Fibroblast of the conjunctiva (primary cell): ENCODE measurements at regions not wholly inside any gene's neighbourhood (a gene's known extent, or its start where the extent isn't known, plus 50 kb on each side); places are given as distances from the start of the nearest gene placed in this dataset.
"Not testable (repeated sequence)": the region's sequence is repeated elsewhere in the genome, so short reads cannot be mapped to it uniquely, and the experiment has no call there.

Source experiments
- DNase-seq: peaks from one replicate; pipeline ENCODE4 v3.0.0-alpha.2; 2010; ENCODE audit warnings: low read depth

DNA sequence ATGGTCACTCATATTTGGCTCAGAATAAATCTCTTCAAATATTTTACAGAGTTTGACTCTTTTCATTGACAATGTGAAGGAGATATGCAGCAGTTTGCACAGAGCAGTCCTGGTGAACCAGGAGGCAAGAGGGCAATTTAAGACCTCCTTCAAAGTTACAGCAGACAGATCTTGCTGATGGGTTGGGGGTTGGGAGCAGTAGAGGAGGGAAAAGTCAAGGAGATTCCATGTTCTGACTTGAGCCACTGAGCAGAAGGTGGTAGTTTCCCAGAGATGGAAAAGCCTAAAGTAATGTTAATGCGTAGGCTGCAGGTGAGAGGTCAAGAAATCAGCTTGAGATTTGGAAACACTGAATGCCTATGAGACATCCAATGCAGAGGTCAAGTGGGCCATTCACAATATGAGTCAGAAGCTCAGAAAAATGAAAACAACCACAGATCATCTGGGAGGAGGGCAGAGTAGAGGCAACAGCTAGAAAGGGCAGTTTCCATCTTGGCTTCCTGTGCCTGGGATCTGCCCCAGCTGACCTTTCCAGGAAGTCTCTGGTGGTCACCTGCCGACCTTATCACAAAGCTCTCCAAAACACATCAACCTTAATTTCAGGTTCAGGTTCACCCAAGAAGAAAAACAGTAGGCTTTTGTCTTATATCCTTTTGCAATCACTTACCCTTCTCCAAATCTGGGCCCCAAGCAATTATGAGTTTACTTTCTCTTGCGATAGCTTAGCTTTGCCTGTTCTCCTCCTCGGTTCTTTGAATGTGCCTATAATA lies 197.5 kb upstream of the ARL4C start:
- DNase-seq: peak; percentile 49

DNA sequence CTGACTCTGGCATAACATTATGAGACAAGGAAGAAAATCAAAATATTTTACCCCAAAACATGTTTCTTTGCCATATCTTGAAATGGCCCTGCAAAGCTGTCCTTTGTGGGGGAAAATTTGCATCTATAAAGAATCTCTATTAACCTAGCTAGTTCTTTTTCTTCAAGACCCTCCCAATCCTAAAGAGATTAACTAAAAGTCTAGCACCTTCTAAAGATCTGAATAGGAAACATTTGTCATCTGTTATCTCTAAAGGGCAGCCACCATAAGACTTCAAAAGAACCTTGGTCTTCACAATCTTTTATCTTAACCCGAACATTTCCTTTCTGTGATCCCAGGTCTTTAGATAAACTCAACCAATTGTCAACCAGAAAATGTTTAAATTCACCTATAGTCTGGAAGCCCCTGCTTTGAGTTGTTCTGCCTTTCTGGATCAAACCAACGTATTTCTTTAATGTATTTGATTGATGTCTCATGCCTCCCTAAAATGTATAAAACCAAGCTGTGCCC lies 196.9 kb upstream of the ARL4C start:
- not testable (repeated sequence) for DNase-seq

DNA sequence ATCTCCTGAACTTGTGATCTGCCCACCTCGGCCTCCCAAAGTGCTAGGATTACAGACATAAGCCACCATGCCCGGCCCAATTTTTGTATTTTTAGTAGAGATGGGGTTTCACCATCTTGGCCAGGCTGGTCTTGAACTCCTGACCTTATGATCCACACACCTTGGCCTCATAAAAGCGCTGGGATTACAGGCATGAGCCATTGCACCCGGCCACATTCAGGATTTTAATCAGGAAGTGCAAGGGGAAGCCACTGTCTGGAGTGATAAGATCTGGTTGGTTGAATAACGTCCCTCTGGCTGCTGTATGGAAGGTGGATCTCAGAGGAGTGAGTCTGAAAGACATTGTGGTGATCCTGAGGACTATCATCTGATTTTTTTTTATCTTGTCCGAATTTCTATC lies 196.3 kb upstream of the ARL4C start:
- not testable (repeated sequence) for DNase-seq

DNA sequence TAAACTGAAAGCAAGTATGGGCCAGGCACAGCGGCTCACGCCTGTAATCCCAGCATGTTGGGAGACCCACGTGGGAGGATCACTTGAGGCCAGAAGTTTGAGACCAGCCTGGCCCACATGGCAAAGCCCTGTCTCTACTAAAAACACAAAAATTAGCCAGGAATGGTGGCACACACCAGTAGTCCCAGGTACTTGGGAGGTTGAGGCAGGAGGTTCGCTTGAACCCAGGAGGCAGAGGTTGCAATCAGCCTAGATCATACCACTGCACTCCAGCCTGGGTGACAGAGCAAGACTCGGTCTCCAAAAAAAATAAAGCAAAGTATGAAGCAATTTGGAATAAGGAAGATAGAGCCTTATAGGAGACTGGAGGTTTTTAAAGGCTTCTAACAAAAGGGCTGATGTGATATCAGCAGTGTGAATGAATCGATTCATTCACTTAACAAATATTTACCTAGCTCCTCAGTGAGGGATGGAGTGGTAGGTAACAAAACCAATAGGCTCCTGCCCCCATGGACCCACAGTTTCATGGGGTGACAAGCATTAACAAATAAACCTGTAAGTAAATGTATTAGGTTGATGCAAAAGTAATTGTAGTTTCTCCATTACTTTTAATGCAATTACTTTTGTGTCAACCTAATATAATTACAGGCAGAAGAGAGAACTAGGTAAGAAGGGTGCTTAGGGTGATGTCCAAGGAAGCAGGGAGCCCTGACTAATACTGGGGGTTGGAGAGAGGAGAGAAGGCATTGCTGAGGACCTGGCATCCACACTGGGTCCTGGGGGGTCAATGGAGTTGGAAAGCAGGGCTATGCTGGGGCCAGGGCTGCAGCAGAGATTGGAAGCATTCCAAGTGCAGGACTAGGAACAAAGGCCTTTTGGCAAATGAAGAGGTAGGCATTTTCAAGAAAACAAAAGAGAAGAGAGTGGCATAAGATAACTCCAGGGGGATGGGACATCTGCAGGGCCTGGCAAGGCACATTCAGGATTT lies 195.4 kb upstream of the ARL4C start:
- DNase-seq: no peak

DNA sequence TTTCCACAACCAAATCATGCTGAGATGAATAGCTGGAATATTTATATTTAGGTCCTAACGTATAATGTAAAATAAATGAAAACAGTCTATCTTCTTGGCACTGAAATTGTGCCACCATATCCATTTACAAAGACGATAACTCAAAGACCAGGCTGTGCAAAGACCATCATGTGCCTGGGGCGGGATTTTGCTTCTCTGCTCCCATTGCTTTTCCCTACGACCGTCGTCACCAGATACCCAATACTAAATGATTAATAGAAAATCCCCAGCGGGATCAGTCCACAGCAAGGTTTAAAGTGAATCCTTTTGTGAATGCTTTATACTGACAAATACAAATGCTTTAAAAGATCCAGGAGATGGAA lies 194.3 kb upstream of the ARL4C start:
- no peak for DNase-seq

DNA sequence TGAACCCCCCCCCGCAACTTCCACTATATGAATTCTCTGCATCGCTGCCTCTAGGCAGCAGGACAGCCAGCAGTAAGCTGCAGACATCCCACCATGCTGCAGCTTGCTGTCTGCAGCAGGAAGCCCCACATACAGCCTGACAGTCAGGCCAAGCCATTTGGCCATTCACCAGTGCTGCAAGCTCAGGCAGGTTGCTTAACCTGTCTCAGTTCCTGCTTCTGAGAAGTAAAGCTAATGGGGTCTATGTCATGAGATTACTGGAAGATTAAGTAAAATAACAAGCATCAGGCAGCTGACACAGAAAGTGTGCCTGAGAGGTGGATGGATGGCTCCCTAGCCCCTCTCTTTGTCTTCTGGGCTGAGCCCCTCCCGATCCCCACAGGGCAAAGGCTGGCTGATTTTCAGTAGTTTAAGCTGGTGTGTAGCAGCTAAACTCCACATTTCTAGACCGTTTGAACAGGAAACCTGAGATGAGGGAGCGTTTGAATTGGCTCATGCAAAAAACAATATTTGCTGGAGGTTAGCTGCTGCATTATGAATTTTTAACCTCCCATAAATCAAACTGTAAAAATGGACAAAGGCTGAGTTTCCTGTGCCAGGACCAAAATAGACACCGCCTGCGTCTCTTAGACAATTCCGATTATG lies 193.8 kb upstream of the ARL4C start:
- DNase-seq: no peak

DNA sequence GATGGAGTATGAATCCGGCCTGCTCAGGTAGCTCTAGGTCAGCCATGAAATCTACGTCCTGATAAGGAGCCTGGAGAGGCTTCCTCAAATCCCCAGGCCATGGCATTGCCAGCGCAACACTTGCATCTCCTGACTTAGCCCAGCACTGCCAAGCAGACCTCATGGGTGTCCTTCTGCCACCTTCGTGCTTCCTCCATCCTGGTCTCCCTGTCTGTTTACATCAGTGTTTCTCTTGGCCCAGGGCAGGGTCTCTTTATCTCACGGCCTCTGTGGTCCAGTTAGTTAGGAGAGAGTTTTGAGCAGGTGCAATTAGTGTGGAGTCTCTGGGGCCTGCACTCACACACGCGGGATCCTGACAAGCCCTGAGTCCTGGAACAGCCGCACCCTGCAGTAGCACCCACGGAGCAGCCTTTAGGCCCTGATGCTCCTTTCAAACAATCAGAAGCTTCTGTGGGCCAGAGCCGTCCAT lies 193.1 kb upstream of the ARL4C start:
- DNase-seq: no peak

DNA sequence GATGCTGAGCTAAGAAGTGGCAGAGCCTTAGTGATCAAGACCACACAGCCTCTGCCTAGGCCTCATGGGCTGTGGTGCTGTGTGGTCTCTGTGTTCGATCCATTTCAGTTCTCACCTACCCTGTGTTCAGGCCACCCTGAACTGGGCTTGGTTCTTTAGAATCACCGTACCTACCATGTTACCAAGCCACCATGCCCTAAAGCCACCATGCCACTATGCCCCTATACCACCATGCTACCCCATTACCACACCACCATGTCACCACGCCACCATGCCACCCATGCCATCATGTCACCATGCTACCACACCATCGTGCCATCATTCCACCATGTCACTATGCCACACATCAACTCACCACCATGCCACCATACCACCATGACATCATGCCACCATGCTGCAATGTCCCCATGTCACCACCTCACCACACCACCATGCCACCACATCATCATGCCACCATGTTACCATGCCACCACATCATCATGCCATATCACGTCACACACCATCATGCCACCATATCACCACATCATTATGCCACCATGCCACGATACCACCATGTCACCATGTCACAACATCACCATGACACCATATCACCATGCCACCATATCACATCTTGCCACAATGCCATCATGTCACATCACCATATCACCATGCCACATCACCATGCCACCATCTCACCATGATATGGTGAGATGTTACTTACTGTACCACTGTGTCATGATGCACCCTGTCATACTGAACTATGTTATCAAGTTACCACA lies 191.0 kb upstream of the ARL4C start:
- no peak for DNase-seq

DNA sequence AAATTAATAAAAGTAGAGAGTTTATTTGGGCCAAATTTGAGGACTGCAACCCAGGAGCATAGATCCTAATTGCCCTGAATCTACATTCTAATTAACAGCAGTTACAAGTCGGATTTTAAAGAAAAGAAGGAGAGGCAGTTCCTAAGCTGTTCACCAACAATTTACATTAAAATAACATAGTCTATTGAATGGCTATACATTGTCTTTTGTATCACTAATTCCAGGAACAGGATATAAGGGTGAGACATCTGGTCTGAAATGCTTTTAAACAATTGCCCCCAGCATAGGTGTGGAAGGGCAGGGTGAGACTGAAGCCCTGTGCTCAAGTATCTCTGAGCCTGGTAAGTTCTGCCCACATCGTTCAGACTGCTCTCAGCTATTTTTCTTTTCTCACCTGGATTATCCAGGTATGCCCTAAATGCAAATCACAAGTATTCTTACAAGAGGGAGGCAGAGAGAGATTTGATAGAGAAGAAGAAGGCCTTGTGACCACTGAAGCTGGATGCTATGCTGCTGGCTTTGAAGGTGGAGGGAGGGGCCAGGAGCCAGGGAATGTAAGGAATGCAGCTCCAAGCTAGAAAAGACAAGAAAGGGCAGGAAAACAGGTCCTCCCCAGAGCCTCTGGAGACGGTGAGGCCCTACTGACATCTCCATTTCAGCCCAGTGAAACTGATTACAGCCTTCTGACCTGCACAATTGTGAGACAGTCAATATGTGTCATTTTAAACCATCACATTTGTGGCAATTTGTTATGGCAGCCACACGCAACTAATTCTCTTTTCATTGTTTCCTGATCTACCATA lies 189.4 kb upstream of the ARL4C start:
- no peak for DNase-seq

DNA sequence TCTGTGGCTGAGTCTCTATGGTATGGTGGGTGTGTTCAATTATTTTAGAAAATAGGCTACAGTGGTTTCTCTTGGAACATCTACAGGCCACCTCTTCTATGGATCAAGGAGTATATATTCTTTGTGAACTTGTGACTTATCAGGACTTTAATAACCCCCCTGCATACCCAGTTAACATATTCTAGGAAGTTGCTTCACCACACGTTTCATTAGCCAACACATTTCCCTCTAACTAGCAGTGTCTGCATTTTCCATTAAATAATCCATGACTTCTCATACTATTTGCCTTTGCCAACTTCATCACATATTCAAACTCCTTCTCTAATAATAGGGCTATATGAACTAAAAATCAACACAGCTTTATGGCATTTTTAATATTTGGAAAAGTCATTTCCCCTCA lies 187.6 kb upstream of the ARL4C start:
- no peak for DNase-seq

DNA sequence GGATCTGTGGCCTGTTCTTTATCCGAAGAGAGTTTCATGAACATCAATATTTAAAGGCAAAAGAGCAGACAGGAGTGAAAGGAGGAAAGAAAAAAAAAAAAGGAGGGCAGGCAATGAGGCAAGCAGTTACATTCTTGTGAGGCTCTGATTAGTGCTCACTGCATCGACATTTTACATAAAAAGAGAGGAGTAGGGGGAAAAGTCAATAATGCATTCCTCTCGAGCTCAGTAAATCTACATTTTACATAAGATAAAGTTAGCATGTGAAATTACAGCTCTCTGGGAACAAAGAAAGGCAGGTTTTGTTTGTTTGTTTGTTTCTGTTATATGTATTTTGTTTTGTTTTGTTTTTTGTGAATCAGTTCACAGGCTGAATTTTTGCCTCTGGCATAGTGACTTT lies 187.1 kb upstream of the ARL4C start:
- no peak for DNase-seq

DNA sequence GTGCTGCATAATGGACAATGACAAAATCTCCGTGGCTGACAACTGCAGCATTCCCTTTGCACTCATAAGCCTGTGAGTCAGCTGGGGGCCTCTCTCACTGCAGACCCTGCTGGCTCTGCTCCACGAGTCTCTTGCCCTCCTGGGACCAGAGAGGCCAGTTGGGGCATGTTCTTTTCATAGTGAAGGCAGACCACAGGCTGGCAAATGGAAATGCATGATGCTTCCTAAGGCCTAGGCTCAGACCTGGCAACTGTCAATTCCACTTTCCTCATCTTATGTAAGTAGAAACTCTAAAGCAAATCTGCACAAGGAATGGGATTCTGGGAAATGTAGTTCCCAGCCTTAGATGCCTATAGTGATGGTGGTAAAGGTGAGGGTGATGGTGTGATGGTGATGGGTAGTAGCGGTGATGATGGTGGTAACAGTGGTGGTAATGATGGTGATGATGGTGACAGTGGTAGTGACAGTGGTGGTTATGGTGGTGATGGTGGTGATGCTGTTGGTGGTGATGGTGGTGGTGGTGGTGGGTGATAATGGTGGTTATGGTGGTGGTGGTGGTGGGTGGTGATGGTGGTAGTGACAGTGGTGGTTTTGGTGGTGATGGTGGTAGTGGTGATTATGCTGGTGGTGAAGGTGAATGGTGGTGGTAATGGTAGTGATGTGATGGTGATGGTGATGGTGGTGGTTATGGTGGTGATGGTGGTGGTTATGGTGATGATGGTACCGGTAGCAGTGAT lies 185.8 kb upstream of the ARL4C start:
- DNase-seq: no peak

DNA sequence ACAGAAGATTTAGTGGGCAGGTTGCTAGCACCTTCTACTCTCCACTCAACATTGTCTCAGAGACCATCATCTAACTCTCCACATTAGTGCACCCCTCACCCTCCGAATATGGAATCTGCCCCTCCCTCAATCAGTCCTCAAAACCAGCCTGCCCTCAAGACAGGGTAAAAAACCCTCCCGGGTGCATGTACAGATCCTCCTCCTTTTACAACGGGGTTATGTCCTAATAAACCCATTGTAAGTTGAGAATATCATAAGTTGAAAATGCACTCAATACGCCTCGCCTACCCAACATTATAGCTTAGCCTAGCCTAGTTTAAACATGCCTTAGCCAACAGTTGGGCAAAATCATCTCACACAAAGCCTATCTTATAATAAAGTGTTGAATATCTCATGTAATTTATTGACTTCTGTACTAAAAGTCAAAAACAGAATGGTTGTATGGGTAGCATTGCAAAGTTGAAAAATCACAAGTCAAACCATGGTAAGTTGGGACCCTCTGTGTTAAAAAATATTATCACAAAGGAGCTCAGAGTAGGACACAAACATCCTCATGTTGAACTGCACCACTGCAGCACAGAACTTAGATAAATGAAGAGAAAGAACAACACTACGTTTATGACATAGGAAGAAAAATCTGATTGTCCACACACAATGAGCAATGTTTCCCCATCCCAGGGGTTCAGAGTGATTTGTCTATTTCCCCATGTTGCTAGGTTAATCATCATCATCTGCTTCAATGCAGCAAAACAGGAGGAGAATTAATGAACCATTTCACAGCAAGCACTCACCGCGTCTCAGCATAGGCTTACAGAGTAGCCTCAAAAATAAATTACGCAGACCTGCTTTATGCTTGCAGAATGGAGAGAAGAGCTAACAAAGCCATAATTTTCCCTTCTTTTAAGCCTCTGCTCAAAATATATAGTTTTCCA lies 184.1 kb upstream of the ARL4C start:
- no peak for DNase-seq

DNA sequence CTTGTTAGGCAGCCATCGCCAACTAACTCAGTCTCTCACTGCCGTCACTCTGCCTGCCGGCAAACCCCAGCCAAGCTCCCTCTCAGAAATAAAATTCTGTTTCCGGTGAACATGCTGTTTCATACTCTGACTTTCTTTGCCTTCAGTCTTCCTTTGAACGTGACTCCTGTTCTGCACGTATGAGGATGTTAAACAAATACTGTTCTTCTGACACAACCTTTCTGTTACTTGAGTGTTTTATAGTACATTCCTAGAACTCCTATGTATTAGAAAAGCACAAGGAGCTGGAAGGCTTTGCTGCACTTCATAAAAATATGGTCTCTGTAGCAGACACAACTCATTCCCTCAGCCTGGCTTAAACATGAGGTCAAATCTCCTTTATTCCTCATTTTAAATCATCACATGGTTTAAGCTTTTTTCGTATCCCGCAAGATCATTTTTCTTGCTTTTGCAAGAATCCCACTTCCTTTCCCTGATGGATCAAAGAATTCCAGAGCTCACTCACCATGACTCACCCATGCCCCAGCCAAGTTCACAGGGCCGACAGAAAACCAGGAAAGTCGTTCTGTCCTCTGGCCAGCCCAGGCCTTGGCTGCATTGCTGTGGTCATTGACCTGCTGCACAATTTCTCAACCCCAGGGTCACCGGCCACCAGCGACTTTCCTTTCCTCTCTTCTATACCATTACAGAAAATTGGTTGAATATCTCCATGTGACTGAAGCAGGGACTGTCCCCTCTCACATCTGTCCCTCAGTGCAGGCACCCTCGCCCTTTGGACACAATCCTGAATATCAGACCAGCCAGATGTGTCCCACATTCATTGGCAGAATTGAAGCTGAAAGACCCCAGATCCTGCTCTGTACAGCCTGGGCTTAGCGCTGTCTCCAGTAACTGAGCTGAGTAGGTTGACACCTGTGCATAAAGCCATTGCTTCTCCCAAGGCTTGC lies 183.1 kb upstream of the ARL4C start:
- peak; percentile 27 for DNase-seq

DNA sequence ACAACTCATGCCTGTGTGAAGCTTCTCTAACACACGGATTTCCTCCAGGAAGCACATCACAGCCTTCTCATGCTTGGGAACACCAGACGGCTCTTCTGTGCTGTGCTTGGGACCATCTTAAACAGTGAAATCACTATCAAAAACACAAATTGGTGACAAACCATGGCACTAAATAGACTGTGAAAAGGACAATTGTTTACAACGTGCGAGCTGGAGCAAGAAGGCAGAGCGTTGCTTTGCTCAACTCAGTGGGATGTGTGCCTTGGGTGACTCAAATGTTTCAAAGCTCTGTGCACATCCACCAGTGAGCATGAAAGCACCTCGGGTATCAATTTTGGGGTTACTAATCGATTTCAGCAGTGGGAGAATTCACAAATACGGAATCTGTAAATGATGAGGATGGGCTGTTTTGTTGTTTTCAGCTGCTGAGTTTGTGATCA lies 182.4 kb upstream of the ARL4C start:
- DNase-seq: no peak

DNA sequence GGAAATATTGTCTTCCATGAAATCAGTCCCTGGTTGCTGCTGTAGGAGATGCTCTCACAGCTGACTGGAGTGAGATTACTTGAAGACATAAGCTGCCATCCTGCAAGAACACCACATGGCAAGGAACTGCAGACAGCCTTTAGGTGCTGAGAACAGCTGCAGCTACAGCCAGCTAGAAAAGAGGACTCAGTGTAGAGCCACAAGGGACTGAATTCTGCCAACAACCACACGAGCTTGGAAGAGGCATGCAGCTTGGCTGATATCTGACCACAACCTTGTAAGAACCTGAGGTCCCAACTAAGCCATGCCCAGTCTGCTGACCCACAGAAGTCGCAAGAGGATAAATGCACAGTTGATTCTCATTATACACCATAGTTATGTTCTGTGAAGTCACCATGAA lies 181.8 kb upstream of the ARL4C start:
- DNase-seq: peak; percentile 77

DNA sequence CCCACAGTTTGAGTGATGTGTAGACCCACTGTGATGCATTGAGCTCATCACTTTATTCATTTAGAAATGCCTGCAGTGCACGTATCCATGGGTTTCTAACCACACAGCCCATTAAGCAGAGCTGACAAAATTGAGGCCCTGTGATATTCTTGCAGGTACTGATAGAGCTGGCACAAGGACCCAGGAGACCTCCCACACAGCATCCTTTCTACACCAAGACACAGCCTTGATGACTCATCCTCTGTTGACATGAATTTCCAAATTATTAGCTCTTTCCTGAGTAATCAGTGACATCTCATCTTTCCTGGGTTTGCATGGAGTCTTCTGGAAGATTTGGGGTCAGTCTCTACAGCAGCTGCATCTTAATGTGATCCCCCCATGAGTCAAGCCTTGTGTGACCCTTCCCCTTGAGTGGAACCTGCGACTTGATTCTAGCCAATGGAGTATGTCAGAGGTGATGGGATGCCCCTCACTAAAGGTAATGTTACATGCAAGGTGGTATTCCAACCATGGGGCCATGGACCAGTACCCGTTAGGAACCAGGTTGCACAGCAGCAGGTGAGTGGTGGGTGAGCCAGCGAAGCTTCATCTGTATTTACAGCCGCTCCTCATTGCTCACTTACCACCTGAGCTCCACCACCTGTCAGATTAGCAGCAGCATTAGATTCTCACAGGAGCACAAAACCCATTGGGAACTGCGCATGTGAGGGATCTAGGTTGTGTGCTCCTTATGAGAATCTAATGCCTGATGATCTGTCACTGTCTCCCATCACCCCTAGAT lies 181.1 kb upstream of the ARL4C start:
- DNase-seq: no peak
